Liver (tissue), 3 donors: ENCODE measurements at regions not wholly inside any gene's neighbourhood (a gene's known extent, or its start where the extent isn't known, plus 50 kb on each side); places are given as distances from the start of the nearest gene placed in this dataset.

Experiments used
- EGR1 ChIP-seq, 2 donors: IDR thresholded peaks; 2 replicates each; pipeline ENCODE4 v1.6.1; 2016 to 2018; ENCODE audit warnings: antibody characterized with exemption in 2 of 2, low read depth in 2 of 2
- FOXA2 ChIP-seq: IDR thresholded peaks from 2 replicates; pipeline ENCODE4 v1.6.1; 2016; ENCODE audit warnings: antibody characterized with exemption
- HNF4G ChIP-seq: IDR thresholded peaks from 2 replicates; pipeline ENCODE4 v1.6.1; 2016; ENCODE audit warnings: antibody characterized with exemption
- JUND ChIP-seq, 2 donors: IDR thresholded peaks; 2 replicates each; pipeline ENCODE4 v1.6.1; 2016; ENCODE audit warnings: antibody characterized with exemption in 2 of 2
- MAX ChIP-seq: IDR thresholded peaks from 2 replicates; pipeline ENCODE4 v1.6.1; 2016; ENCODE audit warnings: antibody characterized with exemption
- RAD21 ChIP-seq, 2 donors: IDR thresholded peaks; 2 replicates each; pipeline ENCODE4 v1.6.1; 2016; ENCODE audit warnings: antibody characterized with exemption in 2 of 2, mild to moderate bottlenecking in 2 of 2
- SP1 ChIP-seq: IDR thresholded peaks from 2 replicates; pipeline ENCODE4 v1.6.1; 2018; ENCODE audit warnings: antibody characterized with exemption, mild to moderate bottlenecking
- TAF1 ChIP-seq: conservative IDR thresholded peaks from 2 replicates; pipeline ENCODE4 v1.6.1; 2016; ENCODE audit warnings: antibody characterized with exemption, mild to moderate bottlenecking
- YY1 ChIP-seq: IDR thresholded peaks from 2 replicates; pipeline ENCODE4 v1.6.1; 2016; ENCODE audit warnings: antibody characterized with exemption, mild to moderate bottlenecking
- ZBTB33 ChIP-seq: IDR thresholded peaks from 2 replicates; pipeline ENCODE4 v1.6.1; 2016; ENCODE audit warnings: antibody characterized with exemption
- TF ChIP-seq, protein P1 (sequence below): fragments of 150-350 bp; IDR thresholded peaks from 2 replicates; pipeline ENCODE4 v1.5.1; 2017; ENCODE audit warnings: improper control_type of control experiment, low read depth, low read length; ENCODE audit not compliant: missing input control
- TF ChIP-seq, protein P2 (sequence below): IDR thresholded peaks from 2 replicates; pipeline ENCODE4 v1.6.1; 2016; ENCODE audit warnings: antibody characterized with exemption, mild to moderate bottlenecking
- donor health status: healthy.
- donor health status: healthy.

GRCh38 chr13:22212576-22212975 lies 541.7 kb downstream of the FGF9 start:
- TF ChIP-seq, protein P1, sequence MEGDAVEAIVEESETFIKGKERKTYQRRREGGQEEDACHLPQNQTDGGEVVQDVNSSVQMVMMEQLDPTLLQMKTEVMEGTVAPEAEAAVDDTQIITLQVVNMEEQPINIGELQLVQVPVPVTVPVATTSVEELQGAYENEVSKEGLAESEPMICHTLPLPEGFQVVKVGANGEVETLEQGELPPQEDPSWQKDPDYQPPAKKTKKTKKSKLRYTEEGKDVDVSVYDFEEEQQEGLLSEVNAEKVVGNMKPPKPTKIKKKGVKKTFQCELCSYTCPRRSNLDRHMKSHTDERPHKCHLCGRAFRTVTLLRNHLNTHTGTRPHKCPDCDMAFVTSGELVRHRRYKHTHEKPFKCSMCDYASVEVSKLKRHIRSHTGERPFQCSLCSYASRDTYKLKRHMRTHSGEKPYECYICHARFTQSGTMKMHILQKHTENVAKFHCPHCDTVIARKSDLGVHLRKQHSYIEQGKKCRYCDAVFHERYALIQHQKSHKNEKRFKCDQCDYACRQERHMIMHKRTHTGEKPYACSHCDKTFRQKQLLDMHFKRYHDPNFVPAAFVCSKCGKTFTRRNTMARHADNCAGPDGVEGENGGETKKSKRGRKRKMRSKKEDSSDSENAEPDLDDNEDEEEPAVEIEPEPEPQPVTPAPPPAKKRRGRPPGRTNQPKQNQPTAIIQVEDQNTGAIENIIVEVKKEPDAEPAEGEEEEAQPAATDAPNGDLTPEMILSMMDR = no peak
- TF ChIP-seq MAX (no peak), FOXA2 (no peak), SP1 (no peak), RAD21 (IDR thresholded peaks at IDR 0.05) (no peak), ZBTB33 (no peak), EGR1 (IDR thresholded peaks at IDR 0.05; ENCODE audit: low read depth in 2 of 2) (no peak), YY1 (no peak), HNF4G (no peak), TAF1 (no peak), JUND (IDR thresholded peaks at IDR 0.05) (no peak)
- TF ChIP-seq, protein P2, sequence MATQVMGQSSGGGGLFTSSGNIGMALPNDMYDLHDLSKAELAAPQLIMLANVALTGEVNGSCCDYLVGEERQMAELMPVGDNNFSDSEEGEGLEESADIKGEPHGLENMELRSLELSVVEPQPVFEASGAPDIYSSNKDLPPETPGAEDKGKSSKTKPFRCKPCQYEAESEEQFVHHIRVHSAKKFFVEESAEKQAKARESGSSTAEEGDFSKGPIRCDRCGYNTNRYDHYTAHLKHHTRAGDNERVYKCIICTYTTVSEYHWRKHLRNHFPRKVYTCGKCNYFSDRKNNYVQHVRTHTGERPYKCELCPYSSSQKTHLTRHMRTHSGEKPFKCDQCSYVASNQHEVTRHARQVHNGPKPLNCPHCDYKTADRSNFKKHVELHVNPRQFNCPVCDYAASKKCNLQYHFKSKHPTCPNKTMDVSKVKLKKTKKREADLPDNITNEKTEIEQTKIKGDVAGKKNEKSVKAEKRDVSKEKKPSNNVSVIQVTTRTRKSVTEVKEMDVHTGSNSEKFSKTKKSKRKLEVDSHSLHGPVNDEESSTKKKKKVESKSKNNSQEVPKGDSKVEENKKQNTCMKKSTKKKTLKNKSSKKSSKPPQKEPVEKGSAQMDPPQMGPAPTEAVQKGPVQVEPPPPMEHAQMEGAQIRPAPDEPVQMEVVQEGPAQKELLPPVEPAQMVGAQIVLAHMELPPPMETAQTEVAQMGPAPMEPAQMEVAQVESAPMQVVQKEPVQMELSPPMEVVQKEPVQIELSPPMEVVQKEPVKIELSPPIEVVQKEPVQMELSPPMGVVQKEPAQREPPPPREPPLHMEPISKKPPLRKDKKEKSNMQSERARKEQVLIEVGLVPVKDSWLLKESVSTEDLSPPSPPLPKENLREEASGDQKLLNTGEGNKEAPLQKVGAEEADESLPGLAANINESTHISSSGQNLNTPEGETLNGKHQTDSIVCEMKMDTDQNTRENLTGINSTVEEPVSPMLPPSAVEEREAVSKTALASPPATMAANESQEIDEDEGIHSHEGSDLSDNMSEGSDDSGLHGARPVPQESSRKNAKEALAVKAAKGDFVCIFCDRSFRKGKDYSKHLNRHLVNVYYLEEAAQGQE = no peak
